Astrocyte of the spinal cord (primary cell): ENCODE measurements at regions not wholly inside any gene's neighbourhood (a gene's known extent, or its start where the extent isn't known, plus 50 kb on each side); places are given as distances from the start of the nearest gene placed in this dataset.

Source experiments
- DNase-seq: peaks from one replicate; pipeline ENCODE4 v3.0.0; 2011; ENCODE audit warnings: low read depth, low spot score
- H3K4me3 ChIP-seq: 2 replicates; pipeline ENCODE4 v1.5.1; 2011; ENCODE audit warnings: low read depth, mild to moderate bottlenecking, low read length, moderate library complexity
- in situ Hi-C: cut with HindIII; loops from 2 replicates; pipeline ENCODE4 v1.10.0; 2017; ENCODE audit warnings: low sequenced_read_pairs
- TF ChIP-seq, protein P1 (sequence below): IDR thresholded peaks from 2 replicates; pipeline ENCODE4 v1.5.1; 2012; ENCODE audit warnings: low read depth, mild to moderate bottlenecking, low read length, inconsistent platforms

DNA sequence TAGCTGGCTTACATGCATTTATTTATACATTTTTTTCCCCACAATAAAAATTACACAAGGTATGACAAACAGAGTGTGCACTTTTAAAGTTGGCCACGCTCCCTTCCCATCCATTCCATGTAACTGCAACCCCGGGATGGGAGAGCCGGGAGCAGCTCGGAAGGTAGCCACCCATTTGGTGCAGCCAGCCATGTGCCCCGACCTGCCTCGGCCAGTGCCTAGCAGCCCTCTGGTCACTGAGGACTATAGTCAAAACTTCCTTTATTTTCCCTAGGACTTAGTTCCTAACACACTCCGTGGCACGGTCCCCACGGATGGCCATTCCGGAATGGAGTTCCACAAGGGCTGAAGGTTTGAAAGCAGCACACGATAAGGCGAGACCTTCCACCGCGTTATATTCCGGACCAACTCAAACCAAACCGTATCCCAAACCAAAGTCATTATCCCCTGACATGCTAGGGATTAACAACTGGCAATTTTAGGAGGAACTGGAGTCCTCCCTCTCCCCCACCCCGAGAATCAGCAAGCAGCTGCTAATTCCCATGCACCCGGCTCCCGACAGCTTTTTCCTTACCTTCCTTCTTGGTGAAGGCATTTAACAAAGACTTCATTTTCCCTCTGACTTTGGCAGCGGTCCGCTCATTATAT lies 426.4 kb downstream of the SHANK2 start:
- TF ChIP-seq, protein P1, sequence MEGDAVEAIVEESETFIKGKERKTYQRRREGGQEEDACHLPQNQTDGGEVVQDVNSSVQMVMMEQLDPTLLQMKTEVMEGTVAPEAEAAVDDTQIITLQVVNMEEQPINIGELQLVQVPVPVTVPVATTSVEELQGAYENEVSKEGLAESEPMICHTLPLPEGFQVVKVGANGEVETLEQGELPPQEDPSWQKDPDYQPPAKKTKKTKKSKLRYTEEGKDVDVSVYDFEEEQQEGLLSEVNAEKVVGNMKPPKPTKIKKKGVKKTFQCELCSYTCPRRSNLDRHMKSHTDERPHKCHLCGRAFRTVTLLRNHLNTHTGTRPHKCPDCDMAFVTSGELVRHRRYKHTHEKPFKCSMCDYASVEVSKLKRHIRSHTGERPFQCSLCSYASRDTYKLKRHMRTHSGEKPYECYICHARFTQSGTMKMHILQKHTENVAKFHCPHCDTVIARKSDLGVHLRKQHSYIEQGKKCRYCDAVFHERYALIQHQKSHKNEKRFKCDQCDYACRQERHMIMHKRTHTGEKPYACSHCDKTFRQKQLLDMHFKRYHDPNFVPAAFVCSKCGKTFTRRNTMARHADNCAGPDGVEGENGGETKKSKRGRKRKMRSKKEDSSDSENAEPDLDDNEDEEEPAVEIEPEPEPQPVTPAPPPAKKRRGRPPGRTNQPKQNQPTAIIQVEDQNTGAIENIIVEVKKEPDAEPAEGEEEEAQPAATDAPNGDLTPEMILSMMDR = no peak
- no peak for DNase-seq
- H3K4me3 ChIP-seq = no peak overlapping the region
- in situ Hi-C loops = no loop called here

DNA sequence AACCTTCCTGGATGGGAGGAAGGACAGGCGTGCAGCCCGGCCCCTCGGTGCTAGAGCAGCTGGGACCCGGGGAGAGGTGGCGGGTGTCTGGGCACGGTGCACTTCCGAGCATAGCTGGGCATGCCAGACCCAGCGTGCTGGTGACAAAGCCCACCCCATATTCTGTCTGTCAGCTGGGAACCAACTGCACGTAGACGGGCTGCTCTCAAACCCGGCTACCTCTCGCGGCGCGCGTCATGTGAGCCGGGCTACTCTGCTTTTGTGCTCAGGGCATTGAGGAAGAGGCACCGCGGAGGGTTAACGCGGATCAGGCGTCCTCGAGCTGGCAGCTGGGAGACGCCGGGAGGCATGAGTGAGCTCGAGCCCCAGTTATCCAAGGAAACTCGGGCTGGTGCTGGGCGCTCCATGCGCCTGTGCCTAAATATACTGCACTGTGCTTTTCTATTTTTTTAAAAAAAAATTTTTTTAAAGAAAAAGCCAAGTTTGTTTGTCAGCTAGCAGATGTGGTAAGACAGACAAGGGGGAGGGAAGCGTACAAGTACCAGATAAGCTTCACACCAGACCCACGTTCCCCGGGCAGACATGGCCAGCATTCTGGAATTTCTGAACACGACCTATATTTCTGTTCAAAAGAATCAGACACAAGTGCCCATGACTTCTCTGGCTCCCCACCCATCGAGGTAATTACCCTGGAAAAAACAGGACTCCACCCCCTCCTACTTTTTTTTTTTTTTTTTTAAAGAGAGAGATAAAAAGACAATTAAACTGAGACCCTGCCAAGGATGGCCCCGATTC lies 425.6 kb downstream of the SHANK2 start:
- TF ChIP-seq, protein P1 = no peak
- H3K4me3 ChIP-seq = no peak overlapping the region
- no peak for DNase-seq
- in situ Hi-C loops = no loop called here

DNA sequence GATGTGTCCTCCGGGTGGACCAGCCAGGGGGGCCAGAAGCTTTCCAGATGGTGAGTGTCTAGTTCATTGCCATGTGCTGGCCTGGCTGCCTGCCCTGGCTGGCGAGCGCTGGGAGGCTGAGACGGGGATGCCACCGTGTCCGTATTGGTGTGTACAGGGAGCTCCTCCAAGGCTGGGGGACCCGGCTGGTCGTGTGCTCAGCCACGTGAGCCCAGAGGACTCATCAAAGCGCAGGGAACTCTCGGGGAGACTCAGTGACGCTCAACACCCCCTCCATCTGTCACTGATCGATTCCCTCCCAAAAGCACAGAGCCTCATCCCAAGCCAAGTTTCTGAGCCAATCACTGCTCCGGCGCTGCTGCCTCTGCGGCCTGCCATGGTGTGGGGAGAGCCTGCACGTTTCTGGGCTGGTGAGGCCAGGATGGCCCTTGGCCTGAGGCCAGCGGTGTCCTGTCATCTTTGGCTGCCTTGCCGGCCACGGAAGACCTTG lies 423.7 kb downstream of the SHANK2 start:
- H3K4me3 ChIP-seq = no peak overlapping the region
- DNase-seq = no peak
- in situ Hi-C loops = no loop called here
- TF ChIP-seq, protein P1 = no peak

DNA sequence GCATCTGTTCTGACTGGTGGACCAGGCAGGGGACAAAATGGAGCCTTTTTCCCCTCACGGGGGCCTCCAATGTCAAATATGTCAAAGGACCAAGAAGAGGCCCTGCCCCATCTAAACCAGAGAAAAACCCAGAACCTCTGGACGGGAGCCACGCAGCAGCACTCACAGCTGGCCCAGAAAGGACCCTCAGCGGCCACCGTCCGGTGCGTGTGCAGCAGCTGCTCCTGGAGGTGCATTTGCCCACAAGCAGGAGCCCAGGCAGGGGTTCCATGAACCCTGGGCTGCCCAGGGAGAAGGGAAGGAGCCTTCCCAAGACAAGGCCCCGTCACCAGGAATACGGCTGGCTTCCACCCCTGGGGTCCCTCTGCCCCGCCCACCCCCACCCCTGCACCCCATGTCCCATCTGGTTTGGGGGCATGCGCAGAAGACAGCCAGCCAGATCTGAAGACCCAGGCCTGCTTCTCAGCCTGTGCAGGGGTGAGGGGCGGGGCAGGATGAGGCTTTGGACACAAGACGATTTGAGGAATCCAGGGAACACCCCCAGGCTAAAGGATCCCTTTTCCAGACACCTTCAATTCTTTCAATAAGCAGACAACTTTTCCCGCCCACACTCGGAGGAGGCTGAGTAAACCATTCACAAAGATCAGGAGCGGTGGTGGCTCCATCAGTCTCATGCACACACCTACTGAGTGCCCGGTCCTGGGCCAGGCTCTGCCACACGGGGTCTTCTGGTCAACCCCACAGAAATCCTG lies 423.1 kb downstream of the SHANK2 start:
- TF ChIP-seq, protein P1 = no peak
- DNase-seq = no peak
- no peak overlapping the region for H3K4me3 ChIP-seq
- in situ Hi-C loops = no loop called here

DNA sequence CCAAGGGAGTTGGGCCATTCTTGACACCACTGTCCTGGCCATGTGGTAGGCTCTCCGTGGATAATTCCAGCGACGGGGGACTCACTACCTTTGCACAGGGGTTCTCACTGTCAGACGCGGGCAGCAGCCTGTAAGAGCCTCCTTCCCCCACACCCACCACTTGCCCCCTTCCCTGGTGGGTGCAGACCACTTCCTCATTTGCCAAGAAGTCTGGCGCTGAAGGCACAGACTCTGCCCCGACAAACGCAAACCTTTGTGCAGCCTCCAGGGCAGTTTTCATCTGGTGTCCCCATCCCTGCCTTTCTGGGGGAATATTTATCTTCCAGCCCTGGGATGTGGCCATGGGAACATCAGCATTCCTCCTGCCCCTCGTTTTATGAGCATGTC lies 422.5 kb downstream of the SHANK2 start:
- DNase-seq = no peak
- no peak overlapping the region for H3K4me3 ChIP-seq
- in situ Hi-C loops = no loop called here
- TF ChIP-seq, protein P1 = no peak

DNA sequence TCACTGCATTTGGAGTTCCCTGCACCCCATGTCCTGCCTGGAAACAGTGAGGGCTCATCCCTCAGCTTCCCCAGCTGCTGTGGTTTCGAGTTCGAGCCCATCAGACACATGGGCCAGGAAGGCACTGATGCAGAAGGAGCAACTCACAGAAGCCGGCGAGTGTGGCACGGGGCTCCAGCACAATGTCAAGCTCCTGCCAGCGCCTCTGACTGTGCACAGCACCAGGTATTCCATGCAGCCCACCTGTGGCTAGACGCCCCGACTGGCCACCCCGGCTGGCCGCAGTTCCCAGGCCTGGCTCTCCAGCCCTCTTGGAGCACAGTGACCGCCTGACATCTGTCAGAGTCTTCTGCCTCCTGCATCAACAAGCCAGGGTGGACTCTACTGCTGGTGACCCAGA lies 419.4 kb downstream of the SHANK2 start:
- H3K4me3 ChIP-seq = no peak overlapping the region
- no peak for DNase-seq
- TF ChIP-seq, protein P1 = no peak
- in situ Hi-C loops = no loop called here
